Heart left ventricle (tissue), 13 donors: ENCODE measurements at regions not wholly inside any gene's neighbourhood (a gene's known extent, or its start where the extent isn't known, plus 50 kb on each side); places are given as distances from the start of the nearest gene placed in this dataset.

ENCODE experiments used
- POLR2A ChIP-seq, 2 donors: fragments of 450-650 bp; IDR thresholded peaks; one replicate each; pipeline ENCODE4 v1.6.1; 2017; ENCODE audit warnings: antibody characterized with exemption in 2 of 2, mild to moderate bottlenecking in 2 of 2, moderate library complexity in 2 of 2
- TF ChIP-seq, protein P1 (sequence below), 12 donors: fragments of 200-600 bp; sonication (generic) in 4 of 12; IDR thresholded peaks; one replicate each; pipeline versions ENCODE4 v1.5.0 to v1.8.0; 2018 to 2022; ENCODE audit warnings: antibody characterized with exemption in 12 of 12, mild to moderate bottlenecking in 5 of 12
- donor health status: ischemic (EF 13 %, LVEDD 7.1; RV severe dilation, severe dysfunction).
- donor health status: DM: no; HTN: yes; CAD: no.
- donor health status: DM: no; HTN: no; CAD: no.
- donor health status: ischemic (EF 25% LVEDD 6.9; RV normal size, moderate dysfunction).
- donor health status: ischemic (EF 25% LVEDD 5.7; RV mildly dilated, moderate dysfunction).
- donor health status: ischemic (EF 35%, LVEDD 5.7; RV mildly dilated, moderate dysfunction).
- donor health status: nonischemic (EF 11% LVEDD 7.7; RV severe dilation, severe dysfunction).
- donor health status: DM: yes; HTN: yes; CAD: no.
- donor health status: PGD.
- donor health status: ischemic (EF 29% LVEDD 5.4; RV normal size, mild dysfunction).
- donor health status: nonischemic (EF 23%, LVEDD 6.1; RV moderate dilation, normal function).

DNA sequence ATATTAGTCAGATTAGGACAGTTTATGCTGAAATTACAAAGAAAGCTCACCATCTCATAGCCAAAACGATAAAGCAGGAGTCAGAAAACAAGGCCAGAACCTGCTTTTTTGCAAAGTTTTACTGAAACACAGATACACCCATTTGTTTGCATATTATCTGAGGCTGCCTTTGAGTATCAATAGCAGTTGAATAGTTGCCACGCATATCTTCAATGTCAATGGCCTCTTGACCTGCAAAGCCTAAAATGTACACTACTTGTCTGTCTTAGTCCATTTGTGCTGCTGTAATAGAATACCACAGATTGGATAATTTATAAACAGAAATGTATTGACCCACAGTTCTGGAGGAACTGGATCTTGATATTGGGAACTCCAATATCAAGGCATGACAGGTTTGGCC is 94.1 kb upstream of the NT5E start:
- TF ChIP-seq, protein P1, sequence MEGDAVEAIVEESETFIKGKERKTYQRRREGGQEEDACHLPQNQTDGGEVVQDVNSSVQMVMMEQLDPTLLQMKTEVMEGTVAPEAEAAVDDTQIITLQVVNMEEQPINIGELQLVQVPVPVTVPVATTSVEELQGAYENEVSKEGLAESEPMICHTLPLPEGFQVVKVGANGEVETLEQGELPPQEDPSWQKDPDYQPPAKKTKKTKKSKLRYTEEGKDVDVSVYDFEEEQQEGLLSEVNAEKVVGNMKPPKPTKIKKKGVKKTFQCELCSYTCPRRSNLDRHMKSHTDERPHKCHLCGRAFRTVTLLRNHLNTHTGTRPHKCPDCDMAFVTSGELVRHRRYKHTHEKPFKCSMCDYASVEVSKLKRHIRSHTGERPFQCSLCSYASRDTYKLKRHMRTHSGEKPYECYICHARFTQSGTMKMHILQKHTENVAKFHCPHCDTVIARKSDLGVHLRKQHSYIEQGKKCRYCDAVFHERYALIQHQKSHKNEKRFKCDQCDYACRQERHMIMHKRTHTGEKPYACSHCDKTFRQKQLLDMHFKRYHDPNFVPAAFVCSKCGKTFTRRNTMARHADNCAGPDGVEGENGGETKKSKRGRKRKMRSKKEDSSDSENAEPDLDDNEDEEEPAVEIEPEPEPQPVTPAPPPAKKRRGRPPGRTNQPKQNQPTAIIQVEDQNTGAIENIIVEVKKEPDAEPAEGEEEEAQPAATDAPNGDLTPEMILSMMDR (IDR thresholded peaks at IDR 0.05): no peak
- TF ChIP-seq POLR2A (IDR thresholded peaks at IDR 0.05): no peak
